22Rv1 (cell line): ENCODE measurements at regions not wholly inside any gene's neighbourhood (a gene's known extent, or its start where the extent isn't known, plus 50 kb on each side); places are given as distances from the start of the nearest gene placed in this dataset.

Source experiments
- H3K27ac ChIP-seq: fragments of 450-650 bp; 2 replicates; pipeline ENCODE4 v1.5.1; 2017
- ZFX ChIP-seq: fragments of 450-650 bp; IDR thresholded peaks from 2 replicates; pipeline ENCODE4 v1.6.1; 2017; ENCODE audit warnings: antibody characterized with exemption, borderline replicate concordance
- TF ChIP-seq, protein P1 (sequence below): fragments of 450-650 bp; IDR thresholded peaks from 2 replicates; pipeline ENCODE4 v1.5.1; 2017; ENCODE audit warnings: mild to moderate bottlenecking

GRCh38 chr5:102596113-102596512, 97.3 kb upstream of the SLCO6A1 start:
- TF ChIP-seq, protein P1, sequence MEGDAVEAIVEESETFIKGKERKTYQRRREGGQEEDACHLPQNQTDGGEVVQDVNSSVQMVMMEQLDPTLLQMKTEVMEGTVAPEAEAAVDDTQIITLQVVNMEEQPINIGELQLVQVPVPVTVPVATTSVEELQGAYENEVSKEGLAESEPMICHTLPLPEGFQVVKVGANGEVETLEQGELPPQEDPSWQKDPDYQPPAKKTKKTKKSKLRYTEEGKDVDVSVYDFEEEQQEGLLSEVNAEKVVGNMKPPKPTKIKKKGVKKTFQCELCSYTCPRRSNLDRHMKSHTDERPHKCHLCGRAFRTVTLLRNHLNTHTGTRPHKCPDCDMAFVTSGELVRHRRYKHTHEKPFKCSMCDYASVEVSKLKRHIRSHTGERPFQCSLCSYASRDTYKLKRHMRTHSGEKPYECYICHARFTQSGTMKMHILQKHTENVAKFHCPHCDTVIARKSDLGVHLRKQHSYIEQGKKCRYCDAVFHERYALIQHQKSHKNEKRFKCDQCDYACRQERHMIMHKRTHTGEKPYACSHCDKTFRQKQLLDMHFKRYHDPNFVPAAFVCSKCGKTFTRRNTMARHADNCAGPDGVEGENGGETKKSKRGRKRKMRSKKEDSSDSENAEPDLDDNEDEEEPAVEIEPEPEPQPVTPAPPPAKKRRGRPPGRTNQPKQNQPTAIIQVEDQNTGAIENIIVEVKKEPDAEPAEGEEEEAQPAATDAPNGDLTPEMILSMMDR: no peak
- no peak for TF ChIP-seq ZFX
- H3K27ac ChIP-seq: no peak overlapping the region

DNA sequence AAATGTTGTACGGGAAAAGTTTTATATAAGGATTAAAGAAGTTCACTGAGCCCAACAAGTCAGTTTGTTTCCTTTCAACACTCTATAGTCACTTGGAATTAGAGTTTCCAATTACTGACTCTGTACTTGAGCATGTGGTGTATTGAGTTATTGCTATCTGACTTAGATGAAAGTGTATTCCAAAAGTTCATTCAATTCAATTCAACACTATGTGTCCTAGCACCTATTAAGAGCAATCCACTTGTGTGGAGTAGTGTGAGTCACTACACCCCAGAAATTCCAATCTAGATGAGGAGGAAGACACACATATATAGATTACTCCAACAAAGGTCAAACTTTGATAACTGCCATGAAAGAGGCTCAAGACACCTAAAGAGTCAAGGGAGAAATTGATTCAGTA, 98.2 kb upstream of the SLCO6A1 start:
- H3K27ac ChIP-seq: no peak overlapping the region
- no peak for TF ChIP-seq ZFX
- TF ChIP-seq, protein P1: no peak

DNA sequence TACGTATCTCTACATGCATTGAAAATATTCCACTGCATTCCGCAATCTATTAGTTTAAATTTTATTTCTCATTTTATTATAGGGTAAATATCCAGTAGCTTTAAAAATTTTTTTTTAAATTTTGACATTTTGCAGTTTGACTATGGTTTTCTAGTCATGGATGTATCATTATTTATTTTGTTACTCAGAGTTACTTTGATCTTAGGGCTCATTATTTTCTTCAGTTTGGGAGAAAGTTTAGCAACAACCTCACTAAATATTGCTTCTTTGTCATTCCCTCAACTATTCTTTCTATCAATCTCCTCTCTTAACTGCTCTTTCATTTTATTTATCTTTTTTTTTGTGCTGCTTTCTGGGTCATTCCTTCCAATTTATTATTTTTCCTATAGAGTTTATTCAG, 100.5 kb upstream of the SLCO6A1 start:
- TF ChIP-seq, protein P1: no peak
- no peak for TF ChIP-seq ZFX
- H3K27ac ChIP-seq: no peak overlapping the region

GRCh38 chr5:102600964-102601363, 102.2 kb upstream of the SLCO6A1 start:
- no peak overlapping the region for H3K27ac ChIP-seq
- TF ChIP-seq, protein P1: no peak
- TF ChIP-seq ZFX: no peak

DNA sequence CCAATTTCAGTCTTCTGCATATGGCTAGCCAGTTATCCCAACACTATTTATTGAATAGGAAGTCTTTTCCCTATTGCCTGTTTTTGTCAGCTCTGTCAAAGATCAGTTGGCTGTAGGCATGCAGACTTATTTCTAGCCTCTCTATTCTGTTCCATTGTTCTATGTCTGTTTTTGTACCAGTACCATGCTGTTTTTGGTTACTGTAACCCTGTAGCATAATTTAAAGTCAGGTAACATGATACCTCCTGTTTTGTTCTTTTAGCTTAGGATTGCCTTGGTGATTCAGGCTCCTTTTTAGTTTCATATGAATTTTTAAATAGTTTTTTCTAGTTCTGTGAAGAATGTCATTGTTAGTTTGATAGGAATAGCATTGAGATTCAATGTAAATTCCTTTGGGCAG, 104.9 kb upstream of the SLCO6A1 start:
- no peak for TF ChIP-seq ZFX
- TF ChIP-seq, protein P1: no peak
- no peak overlapping the region for H3K27ac ChIP-seq

- no peak for TF ChIP-seq ZFX
- TF ChIP-seq, protein P1: no peak
- H3K27ac ChIP-seq: no peak overlapping the region
Observed at GRCh38 chr5:102608414-102608813, 109.6 kb upstream of the SLCO6A1 start.

DNA sequence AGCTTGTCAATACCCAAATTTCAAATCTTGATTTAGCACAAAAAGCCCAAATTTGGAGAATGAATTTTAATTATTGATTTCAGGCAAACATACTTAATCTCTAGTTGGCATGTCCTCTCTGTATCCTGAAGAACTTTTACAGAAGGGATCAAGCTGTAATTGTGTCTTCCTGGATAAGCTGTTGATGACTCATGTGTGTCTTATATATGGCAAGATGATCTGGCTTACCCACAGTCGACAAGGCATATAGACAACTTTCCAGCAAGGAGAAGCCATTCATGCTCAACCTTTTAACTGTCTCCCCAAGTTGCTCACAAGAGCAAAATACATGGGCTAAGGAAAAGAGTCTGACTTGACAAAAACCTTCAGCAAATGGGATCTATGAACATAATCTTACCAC, 112.5 kb upstream of the SLCO6A1 start:
- TF ChIP-seq ZFX: no peak
- TF ChIP-seq, protein P1: no peak
- H3K27ac ChIP-seq: no peak overlapping the region
